ENCODE measurements at regions not wholly inside any gene's neighbourhood (a gene's known extent, or its start where the extent isn't known, plus 50 kb on each side); places are given as distances from the start of the nearest gene placed in this dataset.

DNA sequence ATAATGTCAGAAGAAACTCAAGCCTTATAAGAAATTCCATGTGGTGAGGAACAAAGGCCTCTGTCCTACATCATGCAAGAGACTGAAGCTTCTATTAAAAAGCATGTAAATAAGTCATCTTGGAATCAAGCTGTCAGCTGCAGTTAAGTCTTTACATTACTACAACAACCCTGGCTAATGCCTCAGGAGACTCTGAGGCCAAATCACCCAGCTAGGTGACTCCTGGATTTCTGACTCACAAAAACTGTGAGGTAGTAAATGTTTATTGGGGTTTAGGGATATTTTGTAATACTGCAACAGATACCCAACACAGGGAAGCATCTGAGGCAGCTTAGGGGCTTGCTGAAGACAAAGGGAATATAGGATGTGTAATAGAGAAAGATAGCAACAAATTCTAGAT lies 89.6 kb downstream of the C11orf87 start:
- intact Hi-C loops (cut with micrococcal nuclease), result no loop called here
- Mint-ChIP-seq H3K9me3 (ENCODE audit: unreplicated experiment) (no peaks in the 10 kb centered on the region), H3K27ac (ENCODE audit: low read depth, unreplicated experiment) (no peak overlapping the region), H3K27me3 (ENCODE audit: insufficient read depth, unreplicated experiment) (no peaks in the 10 kb centered on the region), H3K36me3 (ENCODE audit: insufficient read depth, unreplicated experiment) (no peaks in the 10 kb centered on the region), H3K4me3 (ENCODE audit: unreplicated experiment) (no peak overlapping the region), H3K4me1 (ENCODE audit: insufficient read depth, unreplicated experiment) (peaks cover 18% of the 10 kb centered on the region)
- ChIA-PET CTCF (no interaction called here), POLR2A (interaction anchor here (3.2 kb wide), 1 partner anchor 10 kb away, joined by 13 read pairs; no protein-coding TSS in a partner anchor)
- no TSS peak for BruUV-seq (replicated peaks)
- peak; percentile 14 for DNase-seq (ENCODE audit: unreplicated experiment)
- no peak for TF ChIP-seq CTCF (IDR thresholded peaks at IDR 0.05; ENCODE audit: unreplicated experiment)

DNA sequence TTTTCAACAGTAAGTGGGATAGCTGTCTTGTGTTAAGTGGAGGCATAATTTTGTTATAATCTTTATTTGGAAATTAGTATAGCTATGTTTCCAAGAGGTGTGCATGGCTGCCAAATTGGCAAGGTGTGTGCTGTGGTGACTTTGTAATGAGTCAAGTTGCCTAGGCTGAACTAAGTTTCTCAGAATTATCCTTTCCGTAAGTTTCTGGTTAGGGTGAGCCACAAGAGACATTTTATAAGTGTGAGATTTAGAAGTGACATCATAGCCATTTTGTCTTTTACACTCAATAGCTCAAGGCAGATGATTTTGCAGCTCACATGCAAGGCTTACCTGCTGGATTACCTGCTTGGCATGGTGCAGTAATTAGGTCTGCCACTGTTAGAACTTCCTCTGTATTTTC lies 90.3 kb downstream of the C11orf87 start:
- DNase-seq (ENCODE audit: unreplicated experiment), result peak; percentile 13
- no peak overlapping the region for H3K27ac Mint-ChIP-seq (ENCODE audit: low read depth, unreplicated experiment)
- TF ChIP-seq CTCF (IDR thresholded peaks at IDR 0.05; ENCODE audit: unreplicated experiment), result no peak
- peaks cover 18% of the 10 kb centered on the region for H3K4me1 Mint-ChIP-seq (ENCODE audit: insufficient read depth, unreplicated experiment)
- POLR2A ChIA-PET, result interaction anchor here (0.6 to 3.2 kb wide), 3 partner anchors 9 to 313 kb away, joined by 3 to 13 read pairs (median 6); no protein-coding TSS in a partner anchor
- no peaks in the 10 kb centered on the region for H3K27me3 Mint-ChIP-seq (ENCODE audit: insufficient read depth, unreplicated experiment)
- BruUV-seq (replicated peaks), result no TSS peak
- H3K36me3 Mint-ChIP-seq (ENCODE audit: insufficient read depth, unreplicated experiment), result no peaks in the 10 kb centered on the region
- CTCF ChIA-PET, result interaction anchor here (0.5 to 1.3 kb wide), 2 partner anchors 9 to 104 kb away, joined by 3 to 5 read pairs; no protein-coding TSS in a partner anchor
- no peaks in the 10 kb centered on the region for H3K9me3 Mint-ChIP-seq (ENCODE audit: unreplicated experiment)
- no peak overlapping the region for H3K4me3 Mint-ChIP-seq (ENCODE audit: unreplicated experiment)
- intact Hi-C loops (cut with micrococcal nuclease), result no loop called here

- no peaks in the 10 kb centered on the region for H3K36me3 Mint-ChIP-seq (ENCODE audit: insufficient read depth, unreplicated experiment)
- POLR2A ChIA-PET, result interaction anchor here (0.6 to 3.2 kb wide), 3 partner anchors 9 to 313 kb away, joined by 3 to 13 read pairs (median 6); no protein-coding TSS in a partner anchor
- intact Hi-C loops (cut with micrococcal nuclease), result no loop called here
These were observed 90.7 kb downstream of the C11orf87 start for GRCh38 chr11:109512680-109513079.

More at GRCh38 chr11:109512680-109513079, 90.7 kb downstream of the C11orf87 start:
- no peak for DNase-seq (ENCODE audit: unreplicated experiment)
- no peak for TF ChIP-seq CTCF (IDR thresholded peaks at IDR 0.05; ENCODE audit: unreplicated experiment)
- H3K4me1 Mint-ChIP-seq (ENCODE audit: insufficient read depth, unreplicated experiment), result peaks cover 18% of the 10 kb centered on the region
- H3K27ac Mint-ChIP-seq (ENCODE audit: low read depth, unreplicated experiment), result no peak overlapping the region
- CTCF ChIA-PET, result interaction anchor here (0.5 to 1.3 kb wide), 3 partner anchors 9 to 456 kb away, joined by 3 to 5 read pairs (median 3); no protein-coding TSS in a partner anchor
- H3K27me3 Mint-ChIP-seq (ENCODE audit: insufficient read depth, unreplicated experiment), result no peaks in the 10 kb centered on the region
- no peaks in the 10 kb centered on the region for H3K9me3 Mint-ChIP-seq (ENCODE audit: unreplicated experiment)
- H3K4me3 Mint-ChIP-seq (ENCODE audit: unreplicated experiment), result no peak overlapping the region
- BruUV-seq (replicated peaks), result no TSS peak
